HG02973 (cell line): ENCODE measurements at regions not wholly inside any gene's neighbourhood (a gene's known extent, or its start where the extent isn't known, plus 50 kb on each side); places are given as distances from the start of the nearest gene placed in this dataset.
"Not testable (repeated sequence)": the region's sequence is repeated elsewhere in the genome, so short reads cannot be mapped to it uniquely, and the experiment has no call there.

Experiments
- ATAC-seq: cut with Tn5 transposase; IDR thresholded peaks from one replicate; pipeline ENCODE4 v1.9.1; 2021; ENCODE audit warnings: moderate library complexity; ENCODE audit not compliant: unreplicated experiment

- no peak for ATAC-seq
These were observed 140.0 kb upstream of the FHL2 start for GRCh38 chr2:105538840-105539239.

- no peak for ATAC-seq
These were observed 139.1 kb upstream of the FHL2 start for GRCh38 chr2:105537920-105538319.

- ATAC-seq: no peak
These were observed 138.6 kb upstream of the FHL2 start for GRCh38 chr2:105537466-105537865.

- no peak for ATAC-seq
These were observed 137.3 kb upstream of the FHL2 start for GRCh38 chr2:105536175-105536574.

GRCh38 chr2:105529258-105529657 lies 130.4 kb upstream of the FHL2 start:
- ATAC-seq: not testable (repeated sequence)

- no peak for ATAC-seq
These were observed 127.4 kb upstream of the FHL2 start for GRCh38 chr2:105526000-105526925.

- no peak for ATAC-seq
These were observed 126.3 kb upstream of the FHL2 start for GRCh38 chr2:105525201-105525600.

- ATAC-seq: no peak
These were observed 123.8 kb upstream of the FHL2 start for GRCh38 chr2:105522645-105523044.

- no peak for ATAC-seq
These were observed 122.8 kb upstream of the FHL2 start for GRCh38 chr2:105521616-105522015.

- ATAC-seq: no peak
These were observed 122.3 kb upstream of the FHL2 start for GRCh38 chr2:105521176-105521575.

GRCh38 chr2:105519516-105519915 lies 120.7 kb upstream of the FHL2 start:
- no peak for ATAC-seq

GRCh38 chr2:105518897-105519296 lies 120.0 kb upstream of the FHL2 start:
- no peak for ATAC-seq

- no peak for ATAC-seq
These were observed 119.2 kb upstream of the FHL2 start for GRCh38 chr2:105517814-105518705.

GRCh38 chr2:105515581-105516415 lies 116.9 kb upstream of the FHL2 start:
- no peak for ATAC-seq

- ATAC-seq: no peak
These were observed 115.7 kb upstream of the FHL2 start for GRCh38 chr2:105514576-105514975.

GRCh38 chr2:105510761-105511528 lies 112.1 kb upstream of the FHL2 start:
- ATAC-seq: no peak

GRCh38 chr2:105509269-105510086 lies 110.6 kb upstream of the FHL2 start:
- no peak for ATAC-seq

GRCh38 chr2:105506860-105507259 lies 108.0 kb upstream of the FHL2 start:
- ATAC-seq: not testable (repeated sequence)

- no peak for ATAC-seq
These were observed 105.6 kb upstream of the FHL2 start for GRCh38 chr2:105504459-105504858.
